Hepatocyte (in vitro differentiated cells): ENCODE measurements at regions not wholly inside any gene's neighbourhood (a gene's known extent, or its start where the extent isn't known, plus 50 kb on each side); places are given as distances from the start of the nearest gene placed in this dataset.

Experiments used
- DNase-seq: peaks from one replicate; pipeline ENCODE4 v3.0.0-alpha.2; 2016; ENCODE audit warnings: low spot score
- H2AFZ ChIP-seq: fragments of 200-600 bp; sonication (generic); 2 replicates; pipeline ENCODE4 v1.6.0; 2016; ENCODE audit warnings: antibody characterized with exemption, mild to moderate bottlenecking
- H3K27ac ChIP-seq: fragments of 200-600 bp; sonication (generic); 2 replicates; pipeline ENCODE4 v1.5.1; 2016; ENCODE audit warnings: mild to moderate bottlenecking
- H3K27me3 ChIP-seq: fragments of 200-600 bp; sonication (generic); 2 replicates; pipeline ENCODE4 v1.6.1; 2016
- H3K36me3 ChIP-seq: fragments of 200-600 bp; sonication (generic); replicated peaks from 2 replicates; pipeline ENCODE4 v1.5.1; 2016; ENCODE audit warnings: low read depth; ENCODE audit not compliant: insufficient read depth
- H3K4me1 ChIP-seq: fragments of 200-600 bp; sonication (generic); 2 replicates; pipeline ENCODE4 v1.5.1; 2016; ENCODE audit warnings: mild to moderate bottlenecking, moderate library complexity; ENCODE audit not compliant: insufficient read depth
- H3K4me2 ChIP-seq: fragments of 200-600 bp; sonication (generic); 2 replicates; pipeline ENCODE4 v1.6.0; 2016
- H3K4me3 ChIP-seq: fragments of 200-600 bp; sonication (generic); 2 replicates; pipeline ENCODE4 v1.5.1; 2016; ENCODE audit warnings: mild to moderate bottlenecking
- H3K79me2 ChIP-seq: fragments of 200-600 bp; sonication (generic); 2 replicates; pipeline ENCODE4 v1.6.0; 2017; ENCODE audit warnings: mild to moderate bottlenecking
- H3K9me2 ChIP-seq: fragments of 200-600 bp; sonication (generic); replicated peaks from 2 replicates; pipeline ENCODE4 v1.6.0; 2017; ENCODE audit warnings: mild to moderate bottlenecking; ENCODE audit not compliant: insufficient read depth
- H3K9me3 ChIP-seq: fragments of 200-600 bp; sonication (generic); 2 replicates; pipeline ENCODE4 v1.5.1; 2016; ENCODE audit warnings: low read depth, mild to moderate bottlenecking
- H4K20me1 ChIP-seq: fragments of 200-600 bp; sonication (generic); 2 replicates; pipeline ENCODE4 v1.6.0; 2016; ENCODE audit warnings: mild to moderate bottlenecking; ENCODE audit not compliant: insufficient read depth, poor library complexity, severe bottlenecking
- CTCF ChIP-seq: fragments of 200-600 bp; sonication (generic); IDR thresholded peaks from 2 replicates; pipeline ENCODE4 v1.5.1; 2016; ENCODE audit warnings: antibody characterized with exemption, mild to moderate bottlenecking; ENCODE audit not compliant: poor library complexity
- EZH2 ChIP-seq: fragments of 200-600 bp; sonication (generic); IDR thresholded peaks from 2 replicates; pipeline ENCODE4 v1.6.1; 2016; ENCODE audit warnings: antibody characterized with exemption, mild to moderate bottlenecking, borderline replicate concordance
- EZH2phosphoT487 ChIP-seq: fragments of 200-600 bp; sonication (generic); IDR thresholded peaks from one replicate; pipeline ENCODE4 v1.6.1; 2018; ENCODE audit warnings: antibody characterized with exemption, mild to moderate bottlenecking, low read depth, moderate library complexity; ENCODE audit not compliant: unreplicated experiment, severe bottlenecking
- WGBS: methylation state at CpG from one replicate; pipeline ENCODE4 v1.1.6; 2016; ENCODE audit warnings: low lambda C conversion rate; ENCODE audit errors: missing lambda C conversion rate; 5-methylcytosine and 5-hydroxymethylcytosine counted together

DNA sequence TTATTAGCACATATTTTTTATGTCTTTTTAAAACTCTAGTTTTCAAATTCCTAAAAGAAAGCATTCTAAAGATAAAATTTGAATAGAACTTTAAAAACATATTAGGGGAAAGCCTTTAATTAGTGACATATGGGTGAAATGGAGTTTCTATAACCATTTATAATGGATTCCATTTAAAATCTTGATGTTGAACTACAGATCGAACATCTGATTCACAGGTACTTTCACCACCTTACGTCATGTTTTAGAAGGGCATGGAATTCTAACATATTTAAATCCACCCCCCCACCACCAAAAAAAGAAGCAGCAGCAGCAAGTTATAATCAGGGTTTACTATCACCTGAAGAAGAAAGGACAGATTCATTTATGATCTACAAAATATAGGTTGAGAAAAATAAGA lies 298.4 kb downstream of the SMOC2 start:
- no peaks in the 10 kb centered on the region for H3K27me3 ChIP-seq
- no peaks in the 10 kb centered on the region for H3K36me3 ChIP-seq
- H3K4me2 ChIP-seq = no peak overlapping the region
- no peaks in the 10 kb centered on the region for H3K9me3 ChIP-seq
- no peaks in the 10 kb centered on the region for H3K4me1 ChIP-seq
- no peak overlapping the region for H3K4me3 ChIP-seq
- H3K9me2 ChIP-seq = no peaks in the 10 kb centered on the region
- 80% methylated on average over 2 of the region's 2 CpGs for WGBS
- no peak for DNase-seq
- H3K79me2 ChIP-seq = no peaks in the 10 kb centered on the region
- H2AFZ ChIP-seq = no peak overlapping the region
- TF ChIP-seq EZH2 (no peak), EZH2phosphoT487 (no peak), CTCF (no peak)
- H4K20me1 ChIP-seq = no peaks in the 10 kb centered on the region
- no peak overlapping the region for H3K27ac ChIP-seq

DNA sequence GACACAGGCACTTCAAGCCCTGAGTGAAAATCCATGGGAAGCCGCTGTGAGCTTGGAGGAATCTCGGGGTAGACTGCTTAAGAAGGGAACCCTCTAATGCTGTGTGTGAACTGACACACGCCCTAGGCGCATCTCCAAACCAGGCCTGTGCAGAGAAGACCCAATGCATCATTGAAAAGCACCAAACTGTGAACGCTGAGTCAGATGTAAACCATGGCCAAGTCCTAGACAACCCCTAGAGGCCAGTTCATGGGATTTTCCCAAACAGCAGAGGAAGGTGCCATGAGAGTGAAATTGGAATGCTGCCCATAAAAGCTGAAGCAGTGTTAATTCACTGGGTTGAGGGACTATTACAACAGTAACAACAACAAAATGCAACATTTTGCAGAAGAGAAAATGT lies 296.5 kb downstream of the SMOC2 start:
- no peak overlapping the region for H3K27ac ChIP-seq
- no peaks in the 10 kb centered on the region for H3K9me3 ChIP-seq
- H3K4me3 ChIP-seq = no peak overlapping the region
- TF ChIP-seq CTCF (no peak), EZH2 (no peak), EZH2phosphoT487 (no peak)
- no peaks in the 10 kb centered on the region for H3K4me1 ChIP-seq
- H3K27me3 ChIP-seq = no peaks in the 10 kb centered on the region
- H3K9me2 ChIP-seq = no peaks in the 10 kb centered on the region
- no peaks in the 10 kb centered on the region for H3K79me2 ChIP-seq
- no peak overlapping the region for H2AFZ ChIP-seq
- 96% methylated on average over 5 of the region's 5 CpGs for WGBS
- DNase-seq = no peak
- no peaks in the 10 kb centered on the region for H4K20me1 ChIP-seq
- no peak overlapping the region for H3K4me2 ChIP-seq
- no peaks in the 10 kb centered on the region for H3K36me3 ChIP-seq

DNA sequence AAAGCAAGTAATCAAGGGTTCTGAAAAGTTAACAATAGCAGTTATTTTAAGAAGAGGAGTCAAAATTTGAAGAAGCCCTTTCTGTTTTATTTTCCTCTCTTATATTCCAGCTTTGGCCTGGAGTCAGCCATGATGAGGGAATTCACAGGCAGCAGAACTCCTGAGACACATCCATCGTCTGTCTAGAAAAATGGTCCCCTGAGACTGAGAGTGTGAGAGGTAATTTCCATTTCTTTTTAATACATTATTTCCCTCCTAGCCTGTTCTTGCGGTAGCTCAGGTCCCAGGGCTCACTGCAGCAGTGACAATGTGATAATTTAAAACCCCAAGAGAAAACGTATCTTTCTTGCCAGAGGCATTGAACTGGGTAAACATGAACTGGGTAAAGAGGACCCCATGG lies 296.0 kb downstream of the SMOC2 start:
- Histone ChIP-seq H3K4me1 (no peaks in the 10 kb centered on the region), H3K9me3 (no peaks in the 10 kb centered on the region), H3K27ac (no peak overlapping the region), H2AFZ (no peak overlapping the region), H4K20me1 (no peaks in the 10 kb centered on the region), H3K79me2 (no peaks in the 10 kb centered on the region), H3K27me3 (no peaks in the 10 kb centered on the region), H3K4me2 (no peak overlapping the region), H3K9me2 (no peaks in the 10 kb centered on the region), H3K36me3 (no peaks in the 10 kb centered on the region), H3K4me3 (no peak overlapping the region)
- TF ChIP-seq EZH2phosphoT487 (no peak), EZH2 (no peak), CTCF (no peak)
- DNase-seq = no peak
- WGBS = 95% methylated on average over 3 of the region's 3 CpGs

GRCh38 chr6:168736039-168736438 lies 295.1 kb downstream of the SMOC2 start:
- Histone ChIP-seq H3K9me2 (no peaks in the 10 kb centered on the region), H3K4me2 (no peak overlapping the region), H3K4me3 (no peak overlapping the region), H2AFZ (no peak overlapping the region), H3K27ac (no peak overlapping the region), H3K4me1 (no peaks in the 10 kb centered on the region), H4K20me1 (no peaks in the 10 kb centered on the region), H3K9me3 (no peaks in the 10 kb centered on the region), H3K27me3 (no peaks in the 10 kb centered on the region), H3K36me3 (no peaks in the 10 kb centered on the region), H3K79me2 (no peaks in the 10 kb centered on the region)
- DNase-seq = no peak
- TF ChIP-seq EZH2phosphoT487 (no peak), EZH2 (no peak), CTCF (no peak)
